ENCODE measurements at regions not wholly inside any gene's neighbourhood (a gene's known extent, or its start where the extent isn't known, plus 50 kb on each side); places are given as distances from the start of the nearest gene placed in this dataset.

DNA sequence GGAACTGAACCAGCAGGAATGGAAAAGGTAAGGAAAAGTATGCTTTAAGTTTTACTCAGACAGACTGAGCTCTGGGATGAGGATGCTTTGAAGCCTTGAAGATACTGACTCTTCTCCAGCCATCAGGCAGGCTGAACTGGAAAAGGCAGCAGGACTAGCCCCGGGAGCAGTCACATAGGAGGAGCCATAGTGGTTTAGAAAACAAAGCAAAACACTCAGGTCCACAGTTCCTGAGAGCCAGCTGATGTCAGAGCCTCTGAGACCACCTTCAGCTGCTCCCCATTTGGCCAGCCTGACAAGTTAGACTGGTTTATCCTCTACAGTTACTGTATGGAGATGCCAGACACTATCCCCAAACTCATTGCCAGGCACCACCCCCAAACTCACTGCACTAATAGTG is 167.9 kb upstream of the CPEB2 start:
- no peak for DNase-seq

DNA sequence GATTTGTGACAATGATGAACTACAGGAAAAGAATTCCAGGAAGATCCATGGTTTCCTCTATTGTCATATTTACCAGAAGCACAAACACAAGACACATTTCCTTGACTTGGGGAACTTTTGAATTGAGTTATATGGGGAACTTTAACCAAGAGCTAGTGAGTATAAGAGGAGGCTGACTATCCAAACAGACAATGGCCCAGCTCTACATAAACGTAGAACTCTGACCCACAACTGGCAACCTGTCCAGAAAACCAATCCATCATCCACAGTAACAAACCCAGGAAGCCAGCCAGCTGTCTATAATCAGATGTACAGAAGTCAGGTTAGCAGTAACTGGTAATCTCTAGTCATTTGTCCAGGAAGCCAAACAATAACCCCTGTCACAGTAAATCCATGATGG is 167.0 kb upstream of the CPEB2 start:
- no peak for DNase-seq

DNA sequence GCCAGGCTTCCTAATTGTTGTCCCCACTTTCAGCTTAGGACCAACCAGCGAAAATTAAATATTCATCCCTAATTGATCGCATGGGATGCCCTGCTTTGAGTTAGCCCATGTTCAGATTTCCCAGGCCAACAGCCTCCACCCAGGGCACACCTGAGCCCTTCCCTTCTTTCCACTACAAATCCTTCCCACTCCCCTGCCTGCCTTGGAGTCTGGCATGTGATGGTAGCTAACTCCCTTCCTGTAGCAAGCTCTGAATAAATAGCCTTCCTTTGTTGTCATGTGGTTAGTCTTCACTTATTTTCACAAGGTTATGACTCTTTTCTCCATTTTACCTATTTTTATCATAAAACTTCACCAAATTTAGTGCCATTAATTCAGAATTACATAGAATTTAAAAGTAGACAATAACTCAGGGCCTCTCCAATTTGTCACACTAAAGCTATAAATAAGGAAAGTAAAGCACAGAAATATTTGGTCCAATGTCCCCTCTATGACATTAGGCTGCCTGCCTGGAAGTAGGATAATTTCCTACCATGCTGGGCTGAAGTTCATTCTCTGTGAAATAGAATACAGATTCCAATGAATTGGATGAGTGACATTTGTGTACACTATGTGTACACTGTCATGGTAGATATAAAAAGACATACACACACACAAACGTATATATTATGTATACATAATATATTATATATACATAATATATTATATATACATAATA is 166.4 kb upstream of the CPEB2 start:
- no peak for DNase-seq

DNA sequence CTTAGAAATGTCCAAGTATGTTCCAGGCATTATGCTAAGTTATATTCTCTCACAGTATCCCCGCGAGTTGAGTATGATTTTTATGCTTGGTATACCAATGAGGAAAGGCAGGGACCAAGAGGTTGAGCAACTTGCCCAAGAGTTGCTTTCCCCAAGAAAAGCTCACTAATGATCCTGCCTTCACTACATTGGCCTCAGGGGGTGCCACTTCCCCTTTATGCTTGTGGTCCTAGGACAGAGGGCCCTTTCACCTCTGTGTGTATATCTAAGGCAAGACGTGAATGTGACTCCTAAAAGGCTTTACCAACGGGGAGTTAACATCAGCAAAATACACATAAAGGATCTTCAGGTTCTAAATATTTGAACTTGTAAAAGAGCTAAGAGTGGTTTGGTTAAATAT is 164.4 kb upstream of the CPEB2 start:
- DNase-seq: no peak

DNA sequence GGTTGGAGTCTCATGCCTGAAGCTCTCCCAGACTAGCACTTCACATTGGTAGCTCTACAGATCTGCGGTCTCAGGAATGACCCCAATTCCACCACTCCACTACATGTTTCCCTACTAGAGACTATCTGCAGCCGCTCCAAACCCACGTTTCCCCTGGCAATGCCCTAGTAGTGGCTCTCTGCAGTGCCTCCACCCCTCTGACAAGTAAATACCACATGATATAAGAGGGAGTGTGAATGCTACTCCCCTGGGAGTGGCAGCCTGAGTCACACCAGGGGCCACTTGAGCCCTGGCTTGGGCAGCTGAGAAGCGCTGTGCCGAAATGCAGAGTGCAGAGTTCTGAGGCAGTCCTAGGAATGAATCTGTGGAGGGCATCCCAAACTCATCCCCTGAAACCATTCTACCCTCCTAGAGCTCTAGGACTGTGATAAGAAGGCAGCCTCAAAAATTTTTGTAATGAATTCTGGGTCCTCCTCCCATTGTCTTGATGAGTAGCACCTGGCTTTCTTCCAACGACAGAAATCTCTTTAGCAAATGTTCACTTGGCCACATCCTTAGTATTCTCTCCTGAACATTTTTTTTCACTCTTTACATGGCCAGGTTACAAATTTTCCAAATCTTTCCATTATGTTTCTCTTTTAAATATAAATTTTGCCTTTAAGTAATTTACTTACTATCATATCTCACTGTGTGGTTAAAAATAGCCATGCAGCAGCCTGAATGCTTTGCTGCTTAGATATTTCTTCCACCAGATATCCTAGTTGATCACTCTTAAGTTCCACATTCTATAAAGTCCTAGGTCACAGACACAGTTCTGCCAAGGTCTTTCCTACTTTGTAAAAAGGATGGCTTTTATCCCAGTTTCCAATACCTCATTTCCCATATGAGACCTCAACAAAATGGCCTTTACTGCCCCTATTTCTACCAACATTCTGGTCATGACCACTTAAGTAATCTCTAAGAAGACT is 160.2 kb upstream of the CPEB2 start:
- DNase-seq: no peak

DNA sequence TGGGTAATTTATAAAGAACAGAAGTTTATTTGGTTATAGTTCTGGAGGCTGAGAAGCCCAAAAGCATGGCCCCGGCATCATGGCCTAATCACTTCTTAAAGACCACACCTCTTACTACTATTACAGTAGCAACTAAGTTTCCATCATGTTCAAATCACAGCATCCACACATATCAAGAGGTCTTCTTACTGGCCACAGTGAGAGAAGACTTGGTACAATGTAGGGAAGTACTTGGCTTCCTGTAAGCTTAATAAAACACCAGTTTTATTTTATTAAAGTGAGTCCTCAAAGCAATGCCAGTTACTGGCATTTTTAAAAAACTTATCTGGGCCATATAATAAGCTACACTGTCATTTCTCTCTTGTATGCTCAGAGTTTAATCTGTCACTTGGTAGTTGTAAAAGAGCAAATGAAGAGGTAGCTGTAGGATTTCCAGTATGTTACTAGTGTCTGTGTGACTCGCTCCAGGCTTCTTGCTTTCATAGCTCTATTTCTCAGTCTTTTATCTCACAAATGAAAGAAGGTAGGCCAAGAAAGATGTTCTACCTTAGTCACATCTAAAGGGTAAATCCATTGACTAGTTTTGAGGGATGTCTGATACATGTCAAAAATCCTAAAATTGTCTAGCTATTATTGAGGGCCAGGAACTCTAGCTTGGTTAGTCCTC is 159.2 kb upstream of the CPEB2 start:
- no peak for DNase-seq

DNA sequence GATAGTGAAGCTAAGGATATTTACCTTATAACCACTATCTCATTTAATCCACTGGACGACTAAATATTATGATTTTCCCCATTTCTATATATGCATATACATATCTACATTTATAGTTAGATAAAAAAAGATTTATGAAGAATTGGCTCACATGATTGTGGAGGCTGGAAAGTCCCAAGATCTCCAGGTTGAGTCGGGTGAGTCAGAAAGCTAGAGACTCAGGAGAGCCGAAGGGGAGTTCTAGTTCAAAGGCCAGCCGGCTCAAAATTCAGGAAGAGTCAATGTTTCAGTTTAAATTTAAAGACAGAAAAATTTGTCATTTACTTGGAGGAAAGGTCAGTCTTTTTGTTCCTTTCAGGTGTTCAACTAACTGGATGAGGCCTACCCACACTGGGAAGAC is 158.2 kb upstream of the CPEB2 start:
- DNase-seq: no peak

DNA sequence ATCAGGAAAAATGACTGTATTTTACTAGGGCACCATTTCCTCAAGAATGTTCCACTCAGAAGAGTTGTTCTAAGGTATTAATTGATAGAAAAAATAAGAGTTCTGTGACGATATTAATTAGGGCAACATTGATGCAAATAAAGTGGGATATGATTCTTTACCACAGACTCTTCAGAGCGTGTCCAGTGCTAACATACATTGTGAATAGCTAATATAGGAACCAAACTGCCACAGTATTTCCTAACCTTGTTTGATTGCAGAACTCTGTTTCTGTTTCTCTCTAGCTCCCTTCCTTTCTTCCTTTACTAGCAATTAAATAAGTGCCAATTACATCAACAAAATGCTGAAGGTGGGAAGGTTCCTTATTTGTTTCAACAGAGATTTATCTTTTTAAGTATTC is 154.1 kb upstream of the CPEB2 start:
- no peak for DNase-seq

DNA sequence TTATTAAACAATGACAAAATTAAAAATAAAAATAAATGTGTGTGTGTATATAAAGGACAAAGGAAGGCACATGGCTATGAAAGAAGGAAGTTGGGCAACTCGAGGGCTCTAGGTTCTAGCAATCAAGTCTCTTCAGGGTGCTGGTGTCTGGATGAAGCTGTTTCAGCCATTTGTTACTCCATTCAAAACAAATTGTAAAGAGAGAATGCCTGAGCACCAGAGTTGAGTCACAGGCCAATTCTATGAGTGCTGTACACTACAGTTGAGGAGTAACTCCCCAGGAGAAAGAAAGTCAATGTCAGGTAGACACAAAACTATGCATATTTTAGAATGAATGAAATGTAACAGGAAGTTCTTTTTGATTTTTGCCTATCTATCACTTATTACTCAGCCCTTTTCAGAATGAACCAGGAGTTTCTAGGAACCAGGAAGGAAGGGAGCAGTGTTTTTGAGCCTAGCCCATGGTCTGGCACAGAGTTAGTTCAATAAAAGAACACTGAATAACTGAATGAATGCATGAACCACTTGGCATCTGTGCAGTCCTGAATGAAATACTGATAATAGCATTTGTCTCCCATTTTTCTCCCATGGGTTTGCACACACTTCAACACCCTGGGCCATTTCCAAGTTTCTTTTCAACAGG is 151.7 kb upstream of the CPEB2 start:
- DNase-seq: no peak

DNA sequence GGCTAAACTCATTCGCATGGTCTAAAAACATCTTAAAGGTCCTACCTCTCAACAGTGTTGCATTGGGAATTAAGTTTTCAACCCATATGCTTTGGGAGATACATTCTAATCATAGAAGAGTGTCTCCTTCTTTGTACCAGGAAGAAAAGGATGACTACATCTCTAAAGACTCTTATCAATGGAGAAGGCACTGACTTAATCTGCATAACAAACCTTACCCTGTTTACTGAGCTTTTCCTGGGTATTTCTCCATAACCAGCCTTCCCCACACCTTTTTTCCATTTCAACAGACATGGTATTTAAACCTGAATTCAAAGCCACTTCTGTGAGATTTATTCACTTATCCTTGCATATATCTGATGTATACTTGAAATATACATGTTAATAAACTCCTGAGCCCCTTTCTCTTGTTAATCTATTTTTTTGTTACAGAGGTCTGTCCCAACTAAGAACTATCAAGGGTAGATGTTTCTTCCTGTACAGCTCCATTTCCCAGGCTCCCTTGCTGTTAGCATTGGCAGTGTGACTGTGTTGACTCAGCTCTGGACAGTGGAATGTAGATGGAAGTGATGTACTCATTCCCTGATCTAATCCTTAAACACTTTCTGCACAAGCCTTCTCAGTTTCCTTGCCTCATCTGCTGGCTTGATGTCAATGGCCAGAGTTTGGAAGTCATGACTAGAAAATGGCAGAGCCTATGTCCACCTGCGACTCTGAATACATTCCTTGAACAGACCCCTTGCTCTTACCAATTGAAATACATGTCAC is 148.9 kb upstream of the CPEB2 start:
- no peak for DNase-seq

DNA sequence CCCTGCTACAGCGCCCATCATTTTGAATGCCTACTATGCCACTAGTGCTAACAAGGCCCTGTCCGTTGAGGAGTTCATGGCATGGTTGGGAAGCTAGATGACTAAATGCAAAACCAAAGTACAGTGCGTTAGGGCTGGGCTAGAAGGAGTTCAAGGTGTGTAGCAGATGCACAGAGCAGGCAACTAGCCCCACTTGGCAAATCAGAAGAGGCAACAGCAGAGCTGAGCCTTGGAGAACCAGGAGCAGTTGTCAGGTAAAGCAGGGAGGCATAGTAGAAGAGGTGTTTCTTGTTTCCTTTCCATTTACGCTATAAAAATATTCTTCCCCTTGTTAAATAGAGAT is 146.6 kb upstream of the CPEB2 start:
- DNase-seq: no peak

DNA sequence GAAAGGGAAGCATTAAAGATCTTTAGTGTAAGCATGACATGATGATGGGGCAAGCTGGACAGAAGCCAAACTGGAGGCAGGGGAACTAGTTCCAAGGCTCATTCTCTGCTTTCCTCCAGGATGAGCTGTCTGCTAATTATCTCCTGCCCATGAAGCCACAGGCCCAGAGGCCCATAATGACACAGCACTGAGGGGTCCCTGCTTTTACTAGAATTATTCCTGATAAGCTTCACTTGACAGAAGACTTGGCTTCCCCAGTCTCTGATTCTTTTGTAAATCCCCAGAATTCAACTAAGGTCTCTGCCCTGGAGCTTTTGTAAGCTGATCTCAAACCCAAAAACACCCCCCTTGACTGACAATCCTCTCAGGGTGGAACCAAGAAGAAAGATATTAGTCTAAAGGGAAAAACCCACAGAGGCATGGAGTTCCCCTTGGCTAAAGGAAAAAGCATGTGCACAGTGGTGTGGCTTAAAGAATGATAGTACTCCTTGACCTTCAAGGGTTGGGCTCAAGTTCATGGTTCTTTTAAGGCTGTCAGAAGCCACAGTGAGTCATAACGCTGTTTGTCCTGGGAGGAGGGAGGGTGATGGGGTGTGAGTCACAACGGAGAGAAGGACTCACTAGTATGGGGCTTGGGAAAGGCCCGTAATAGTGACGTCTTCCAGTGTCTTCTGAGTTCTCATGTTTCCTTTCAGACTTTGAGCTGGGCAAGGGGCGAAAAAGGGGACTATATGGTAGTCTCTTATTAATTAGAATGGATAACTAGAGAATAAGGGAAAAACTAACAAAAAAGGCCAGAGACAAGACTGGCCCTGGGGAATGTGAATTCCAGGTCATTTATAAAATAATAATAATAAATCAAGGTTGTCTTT is 146.0 kb upstream of the CPEB2 start:
- no peak for DNase-seq

DNA sequence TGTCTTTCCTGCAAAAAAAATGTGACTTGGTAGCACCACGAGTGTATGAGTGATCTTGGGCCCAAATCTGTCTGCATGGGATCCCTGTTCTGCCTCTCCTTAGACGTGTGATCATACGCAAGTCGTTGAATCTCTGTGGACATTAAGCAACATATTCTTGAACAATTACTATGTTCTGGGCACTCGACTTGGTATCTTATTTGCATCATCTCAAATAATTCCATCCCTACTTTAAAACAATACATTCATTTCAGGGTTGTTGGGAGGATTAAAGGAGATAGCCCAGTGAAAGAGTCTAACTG is 145.4 kb upstream of the CPEB2 start:
- no peak for DNase-seq

DNA sequence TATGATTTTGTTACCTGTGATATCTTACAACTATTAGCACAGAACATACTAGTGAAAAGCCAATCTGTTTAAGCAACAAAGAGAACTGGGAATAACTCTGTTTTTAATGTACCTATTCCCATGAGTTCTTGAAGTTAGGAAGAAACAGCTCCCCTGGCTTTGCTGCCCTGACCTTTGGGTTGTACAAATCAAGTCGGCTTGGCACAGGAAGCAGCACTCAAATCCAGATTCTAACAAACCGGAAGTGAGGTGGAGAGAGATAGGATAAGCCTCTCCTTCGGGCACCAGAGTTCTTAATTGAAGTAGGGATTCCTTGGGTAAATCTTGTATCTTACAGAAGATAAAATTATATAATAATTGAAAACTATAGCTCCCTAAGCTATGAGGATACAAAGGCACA is 144.8 kb upstream of the CPEB2 start:
- no peak for DNase-seq

DNA sequence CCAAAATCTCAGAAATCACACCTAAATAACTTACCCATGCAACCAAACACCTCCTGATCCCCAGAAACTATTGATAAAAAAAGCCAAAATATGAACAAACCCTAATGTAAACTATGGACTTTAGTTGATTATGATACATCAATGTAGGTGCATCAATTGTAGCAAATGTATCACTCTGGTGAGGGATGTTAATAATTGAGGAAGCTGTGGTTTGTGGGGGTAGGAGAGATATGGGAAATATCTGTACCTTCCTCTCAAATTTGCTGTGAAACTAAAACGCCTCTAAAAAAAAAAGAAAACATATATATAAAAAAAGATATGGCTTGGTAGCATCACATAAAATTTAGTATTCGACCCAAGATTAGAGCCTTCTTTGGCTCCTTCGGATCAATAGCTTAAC is 144.3 kb upstream of the CPEB2 start:
- no peak for DNase-seq

DNA sequence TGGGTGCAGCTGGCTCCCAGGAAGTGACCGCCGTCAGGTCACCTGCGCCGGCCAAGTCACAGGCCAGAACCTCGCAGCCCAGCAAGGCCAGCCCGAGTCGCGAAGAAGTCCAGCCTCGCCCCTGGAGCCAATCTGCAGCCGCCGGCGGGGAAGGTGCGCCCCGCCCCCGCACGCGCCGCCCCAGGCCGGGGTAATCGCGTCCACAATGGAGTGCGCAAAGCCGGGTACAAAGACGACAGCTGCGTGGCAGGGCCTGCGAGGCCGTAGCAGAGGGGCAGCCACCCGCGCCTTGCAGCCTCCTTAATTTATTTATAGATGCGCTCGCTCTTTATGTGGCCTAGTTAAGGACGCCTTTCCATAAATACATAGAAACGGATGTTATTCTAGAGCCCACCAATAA is 139.4 kb upstream of the CPEB2 start:
- DNase-seq: no peak

DNA sequence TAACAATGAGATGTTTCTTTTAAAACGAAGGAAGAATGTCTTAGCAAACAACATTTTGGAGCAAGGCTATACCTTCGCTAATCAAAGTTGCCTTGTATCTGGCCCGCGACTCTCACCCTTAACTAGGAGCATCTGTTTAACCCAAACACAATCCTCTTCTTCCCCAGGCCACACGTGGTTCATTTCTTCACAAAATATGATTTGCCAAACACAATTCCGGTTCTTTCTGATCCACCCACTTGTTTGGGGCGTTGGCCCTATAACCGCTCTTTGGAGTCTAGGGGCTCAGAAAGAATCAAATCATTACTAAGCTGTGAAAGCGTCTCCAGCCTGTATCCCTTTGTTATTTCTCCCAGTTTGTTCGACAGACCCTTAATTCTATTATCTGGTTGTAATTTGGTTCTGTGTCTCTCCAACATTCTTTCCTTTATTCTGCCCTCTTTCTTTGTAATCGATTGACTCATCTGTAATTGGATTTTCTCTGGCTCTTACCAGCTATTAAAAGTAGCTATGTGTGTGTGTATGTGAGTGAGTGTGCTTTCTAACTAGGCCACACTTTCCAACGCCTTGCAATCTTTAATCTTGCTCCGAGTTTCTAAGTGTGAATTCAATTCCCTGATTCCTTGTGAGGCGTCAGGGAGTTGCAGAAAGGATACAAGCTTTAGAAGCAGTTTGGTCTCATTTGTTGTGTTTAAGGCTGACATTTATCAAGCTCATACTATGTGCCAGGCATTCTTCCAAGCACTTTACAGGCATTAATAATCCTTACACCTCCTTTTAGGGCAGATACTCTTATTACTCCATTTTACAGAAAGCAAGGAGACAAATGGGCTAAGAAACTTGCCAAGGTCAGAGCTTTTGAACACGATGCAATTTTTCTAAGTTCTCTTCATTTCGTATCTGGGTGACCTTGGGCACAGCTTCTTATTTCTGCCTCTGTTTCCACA is 138.6 kb upstream of the CPEB2 start:
- no peak for DNase-seq

DNA sequence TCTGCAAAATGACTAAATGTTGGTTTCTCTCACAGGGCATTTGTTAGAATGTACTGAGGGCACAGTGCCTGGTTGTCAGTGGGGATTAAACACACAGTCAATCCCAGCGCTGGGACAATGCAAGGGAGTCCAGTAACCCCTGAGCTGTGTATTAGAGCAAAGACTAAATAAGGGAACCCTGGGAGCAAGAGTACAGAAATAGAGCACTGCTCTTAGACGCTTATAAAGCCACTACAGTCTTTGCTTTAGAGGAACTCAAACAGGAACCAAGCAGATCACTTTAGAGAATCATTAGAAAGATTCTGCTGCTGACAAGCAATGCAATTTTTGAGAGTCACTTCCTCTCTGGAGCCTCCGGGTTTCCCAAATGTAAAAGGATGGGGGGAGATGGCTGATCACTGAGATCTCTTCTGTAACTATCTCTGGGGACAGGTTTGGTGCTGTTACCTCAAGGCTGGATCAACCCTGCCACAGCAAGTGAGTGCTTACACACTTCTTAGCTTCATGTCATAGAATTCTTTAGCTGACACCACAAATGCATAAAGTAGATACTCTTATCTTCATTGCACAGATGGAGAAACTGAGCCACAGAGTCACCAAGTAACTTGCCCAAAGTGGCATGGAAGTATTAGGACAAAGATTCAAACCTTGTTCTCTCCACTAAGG is 137.8 kb upstream of the CPEB2 start:
- DNase-seq: no peak

DNA sequence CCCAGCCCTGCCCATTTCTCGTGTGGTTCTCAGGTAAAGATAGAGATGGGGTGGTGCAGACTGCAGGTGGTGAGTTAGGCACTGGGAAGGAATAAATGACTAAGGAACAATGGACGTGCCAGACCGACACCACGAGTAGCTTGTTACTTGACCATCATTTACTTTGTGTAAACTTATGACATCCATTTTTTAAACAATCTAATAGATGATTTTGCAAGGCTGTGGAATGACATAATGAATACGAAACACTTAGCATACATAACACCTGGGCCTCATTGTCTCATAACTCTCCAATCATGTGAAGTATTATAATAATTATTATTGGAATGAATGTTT is 137.3 kb upstream of the CPEB2 start:
- DNase-seq: no peak

DNA sequence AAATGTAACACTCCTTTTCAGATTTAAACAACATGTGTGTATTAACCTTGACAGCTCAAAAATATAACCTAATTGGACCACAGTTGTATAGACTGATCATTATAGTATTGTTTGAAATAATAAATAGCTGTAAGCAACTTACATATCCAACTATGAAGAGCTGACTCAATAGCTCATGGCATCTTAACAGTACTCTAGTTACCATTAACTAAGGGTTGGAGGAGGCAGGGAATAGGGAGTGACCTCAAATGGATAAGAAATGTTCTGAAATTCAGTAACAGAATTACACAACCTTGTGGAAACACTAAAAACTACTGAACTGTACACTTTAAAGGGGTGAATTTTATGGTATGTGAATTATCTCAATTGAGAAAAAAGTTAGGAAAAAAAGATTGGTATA is 136.5 kb upstream of the CPEB2 start:
- no peak for DNase-seq
